ENCODE measurements at regions not wholly inside any gene's neighbourhood (a gene's known extent, or its start where the extent isn't known, plus 50 kb on each side); places are given as distances from the start of the nearest gene placed in this dataset.

- TF ChIP-seq CTCF (conservative IDR thresholded peaks at IDR 0.05; ENCODE audit: low read depth, low read length) (no peak), EZH2phosphoT487 (IDR thresholded peaks at IDR 0.05; ENCODE audit: borderline replicate concordance, low read length) (no peak), EZH2 (IDR thresholded peaks at IDR 0.05; ENCODE audit: low read length, unreplicated experiment) (no peak)
Measured at GRCh38 chr13:69389899-69390298, 717.7 kb upstream of the ATXN8OS start.

All from PC-3 (cell line).